OCI-LY3 (cell line): ENCODE measurements at regions not wholly inside any gene's neighbourhood (a gene's known extent, or its start where the extent isn't known, plus 50 kb on each side); places are given as distances from the start of the nearest gene placed in this dataset.

ENCODE experiments used
- H2AFZ ChIP-seq: fragments of 200-600, 300-600 bp; shearing (Covaris generic); 2 replicates; pipeline ENCODE4 v1.6.0; 2014; ENCODE audit warnings: antibody characterized with exemption, low read depth, low read length
- H3K27ac ChIP-seq: fragments of 200-600, 300-600 bp; sonication (generic); 2 replicates; pipeline ENCODE4 v1.5.1; 2014; ENCODE audit warnings: mild to moderate bottlenecking, low read length, moderate library complexity, mixed read lengths
- H3K27me3 ChIP-seq: fragments of 200-600, 300-600 bp; sonication (generic); 2 replicates; pipeline ENCODE4 v1.6.1; 2014; ENCODE audit warnings: low read depth, low read length, mixed read lengths
- H3K36me3 ChIP-seq: fragments of 200-600, 300-600 bp; sonication (generic); replicated peaks from 2 replicates; pipeline ENCODE3; 2014; ENCODE audit warnings: low read depth, low read length, mixed read lengths
- H3K4me1 ChIP-seq: fragments of 300-600, 200-600 bp; sonication (generic); 2 replicates; pipeline ENCODE4 v1.6.1; 2014; ENCODE audit warnings: low read length, mixed read lengths
- H3K4me2 ChIP-seq: fragments of 200-600, 300-600 bp; sonication (generic); 2 replicates; pipeline ENCODE4 v1.6.1; 2014; ENCODE audit warnings: low read length, mixed read lengths
- H3K4me3 ChIP-seq: fragments of 300-600, 200-600 bp; sonication (generic); 2 replicates; pipeline ENCODE4 v1.5.1; 2014; ENCODE audit warnings: antibody characterized with exemption, mild to moderate bottlenecking, low read length, moderate library complexity
- H3K79me2 ChIP-seq: fragments of 300-600, 200-600 bp; shearing (Covaris generic); 2 replicates; pipeline ENCODE4 v1.6.1; 2014; ENCODE audit warnings: mild to moderate bottlenecking, low read length, mixed read lengths
- H3K9ac ChIP-seq: fragments of 300-600, 200-600 bp; shearing (Covaris generic); 2 replicates; pipeline ENCODE4 v1.6.0; 2014; ENCODE audit warnings: mild to moderate bottlenecking, low read length, moderate library complexity
- H3K9me3 ChIP-seq: fragments of 200-600, 300-600 bp; shearing (Covaris generic); 2 replicates; pipeline ENCODE4 v1.6.1; 2014; ENCODE audit warnings: low read length, mixed read lengths; ENCODE audit not compliant: insufficient read depth
- H4K20me1 ChIP-seq: fragments of 200-600, 300-600 bp; sonication (generic); 2 replicates; pipeline ENCODE4 v1.6.1; 2016; ENCODE audit warnings: low read length, mixed read lengths; ENCODE audit not compliant: insufficient read depth
- CTCF ChIP-seq: fragments of 200-600, 300-600 bp; sonication (generic); IDR thresholded peaks from 2 replicates; pipeline ENCODE4 v1.5.1; 2014; ENCODE audit warnings: antibody characterized with exemption, low read length, low read depth
- EZH2phosphoT487 ChIP-seq: fragments of 200-600 bp; shearing (Covaris generic); IDR thresholded peaks from 2 replicates; pipeline ENCODE4 v1.6.1; 2018; ENCODE audit warnings: antibody characterized with exemption, mixed run types, low read depth

- no peaks in the 10 kb centered on the region for H3K79me2 ChIP-seq
- no peaks in the 10 kb centered on the region for H3K27me3 ChIP-seq
- no peak overlapping the region for H2AFZ ChIP-seq
- no peak overlapping the region for H3K4me2 ChIP-seq
- H3K4me1 ChIP-seq: peaks cover 25% of the 10 kb centered on the region
- TF ChIP-seq EZH2phosphoT487 (no peak), CTCF (no peak)
- no peak overlapping the region for H3K9ac ChIP-seq
- H3K27ac ChIP-seq: no peak overlapping the region
- no peaks in the 10 kb centered on the region for H3K9me3 ChIP-seq
- no peaks in the 10 kb centered on the region for H3K36me3 ChIP-seq
- no peaks in the 10 kb centered on the region for H4K20me1 ChIP-seq
- no peak overlapping the region for H3K4me3 ChIP-seq
Observed at GRCh38 chr6:113693851-113694250, 163.3 kb upstream of the MARCKS start.

DNA sequence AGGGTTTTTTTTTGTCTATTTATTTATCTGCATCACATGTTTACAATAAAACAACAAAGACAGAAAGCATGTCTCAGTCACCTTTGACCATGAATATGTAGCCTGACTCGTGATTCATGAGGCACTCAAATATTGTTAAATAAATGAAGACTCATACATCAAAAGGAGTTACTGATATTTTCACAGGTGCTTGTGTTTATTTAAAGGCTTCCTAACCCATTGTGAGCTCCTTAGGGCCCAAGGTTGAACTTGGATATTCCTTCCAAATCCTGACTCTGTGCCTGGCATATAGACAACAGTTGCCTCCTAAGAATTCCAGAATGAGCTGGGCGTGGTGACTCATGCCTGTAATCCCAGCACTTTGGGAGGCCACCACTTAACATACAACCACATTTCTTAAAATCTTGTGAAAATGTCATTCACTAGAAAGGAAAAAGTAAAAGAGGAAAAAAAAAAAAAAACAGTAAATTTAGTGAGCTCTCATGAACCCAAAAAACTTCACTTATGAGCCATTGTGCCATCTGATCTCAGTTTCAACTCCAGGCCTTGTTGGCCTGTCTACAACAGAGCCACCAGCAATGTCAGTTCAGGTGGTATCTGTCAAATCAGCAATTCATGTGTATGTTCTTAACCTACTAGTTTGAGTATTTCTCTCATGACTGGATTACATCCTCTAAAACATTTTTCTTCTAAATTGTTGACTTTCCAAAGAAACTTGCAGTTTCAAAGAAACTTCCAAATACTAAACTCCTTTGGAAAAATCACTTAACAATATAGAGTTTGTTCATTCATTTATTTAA, 162.7 kb upstream of the MARCKS start:
- Histone ChIP-seq H4K20me1 (no peaks in the 10 kb centered on the region), H3K27me3 (no peaks in the 10 kb centered on the region), H3K9ac (no peak overlapping the region), H3K4me2 (no peak overlapping the region), H3K79me2 (no peaks in the 10 kb centered on the region), H3K27ac (no peak overlapping the region), H3K36me3 (no peaks in the 10 kb centered on the region), H3K4me1 (peaks cover 25% of the 10 kb centered on the region), H3K4me3 (no peak overlapping the region), H2AFZ (no peak overlapping the region), H3K9me3 (no peaks in the 10 kb centered on the region)
- TF ChIP-seq CTCF (no peak), EZH2phosphoT487 (no peak)

GRCh38 chr6:113695516-113695915, 161.6 kb upstream of the MARCKS start:
- no peaks in the 10 kb centered on the region for H3K36me3 ChIP-seq
- no peak overlapping the region for H2AFZ ChIP-seq
- H3K27me3 ChIP-seq: no peaks in the 10 kb centered on the region
- no peak overlapping the region for H3K9ac ChIP-seq
- no peak for TF ChIP-seq CTCF
- no peak for TF ChIP-seq EZH2phosphoT487
- no peaks in the 10 kb centered on the region for H3K79me2 ChIP-seq
- H3K9me3 ChIP-seq: no peaks in the 10 kb centered on the region
- H3K4me2 ChIP-seq: no peak overlapping the region
- peaks cover 16% of the 10 kb centered on the region for H3K4me1 ChIP-seq
- H3K4me3 ChIP-seq: no peak overlapping the region
- no peak overlapping the region for H3K27ac ChIP-seq
- no peaks in the 10 kb centered on the region for H4K20me1 ChIP-seq

GRCh38 chr6:113696960-113697359, 160.2 kb upstream of the MARCKS start:
- Histone ChIP-seq H3K36me3 (no peaks in the 10 kb centered on the region), H3K9me3 (no peaks in the 10 kb centered on the region), H3K4me2 (no peak overlapping the region), H3K79me2 (no peaks in the 10 kb centered on the region), H4K20me1 (no peaks in the 10 kb centered on the region), H3K27me3 (no peaks in the 10 kb centered on the region), H3K27ac (no peak overlapping the region), H3K4me1 (peaks cover 12% of the 10 kb centered on the region), H2AFZ (no peak overlapping the region), H3K4me3 (no peak overlapping the region), H3K9ac (no peak overlapping the region)
- TF ChIP-seq EZH2phosphoT487: no peak
- no peak for TF ChIP-seq CTCF
